Fibroblast of lung (primary cell): ENCODE measurements at regions not wholly inside any gene's neighbourhood (a gene's known extent, or its start where the extent isn't known, plus 50 kb on each side); places are given as distances from the start of the nearest gene placed in this dataset.

Experiments used
- DNase-seq, 2 donors: peaks; one replicate each; pipeline versions ENCODE4 v3.0.0 to v3.0.0-alpha.2; 2010; ENCODE audit warnings: low read depth in 2 of 2
- H2AFZ ChIP-seq: 2 replicates; pipeline ENCODE4 v1.5.1; 2012; ENCODE audit warnings: low read length, control low read depth, inconsistent platforms
- H3K27ac ChIP-seq: 2 replicates; pipeline ENCODE4 v1.5.1; 2011; ENCODE audit warnings: low read length, control low read depth; ENCODE audit not compliant: insufficient read depth
- H3K27me3 ChIP-seq: 2 replicates; pipeline ENCODE4 v1.5.1; 2011; ENCODE audit warnings: mild to moderate bottlenecking, low read length; ENCODE audit not compliant: control insufficient read depth, insufficient read depth
- H3K36me3 ChIP-seq: 2 replicates; pipeline ENCODE4 v1.5.1; 2011; ENCODE audit warnings: low read length; ENCODE audit not compliant: control insufficient read depth, insufficient read depth
- H3K4me1 ChIP-seq: 2 replicates; pipeline ENCODE4 v1.5.1; 2011; ENCODE audit warnings: low read length; ENCODE audit not compliant: control insufficient read depth, insufficient read depth; ENCODE audit errors: extremely low read depth
- H3K4me2 ChIP-seq: 2 replicates; pipeline ENCODE4 v1.5.1; 2011; ENCODE audit warnings: low read length, control low read depth; ENCODE audit not compliant: insufficient read depth; ENCODE audit errors: extremely low read depth
- H3K4me3 ChIP-seq, 4 experiments: fragments of 200-600 bp in 1 of 4; sonication (generic) in 1 of 4; replicated peaks in 1 of 4; 2 replicates each; pipeline ENCODE4 v1.5.1; 2011 to 2016; ENCODE audit warnings: low read length in 4 of 4, low read depth in 3 of 4, mild to moderate bottlenecking in 3 of 4, control low read depth in 2 of 4, inconsistent platforms in 1 of 4, mixed read lengths in 1 of 4; ENCODE audit not compliant: insufficient read depth in 1 of 4; ENCODE audit errors: control extremely low read depth in 1 of 4
- H3K79me2 ChIP-seq: 2 replicates; pipeline ENCODE4 v1.5.1; 2012; ENCODE audit warnings: mild to moderate bottlenecking, low read length, inconsistent platforms; ENCODE audit not compliant: control insufficient read depth, insufficient read depth
- H3K9ac ChIP-seq: 2 replicates; pipeline ENCODE4 v1.5.1; 2011; ENCODE audit warnings: mild to moderate bottlenecking, low read length, control low read depth; ENCODE audit not compliant: insufficient read depth
- H3K9me3 ChIP-seq: 2 replicates; pipeline ENCODE4 v1.5.1; 2012; ENCODE audit warnings: low read depth, low read length; ENCODE audit not compliant: control insufficient read depth, insufficient read depth
- H4K20me1 ChIP-seq: 2 replicates; pipeline ENCODE4 v1.5.1; 2011; ENCODE audit warnings: low read length; ENCODE audit not compliant: control insufficient read depth, insufficient read depth; ENCODE audit errors: extremely low read depth
- CTCF ChIP-seq, 2 donors: IDR thresholded peaks in 1 of 2; conservative IDR thresholded peaks in 1 of 2; 1 replicate in 1 of 2; 2 replicates in 1 of 2; pipeline ENCODE4 v1.5.1; 2011 to 2012; ENCODE audit warnings: low read length in 2 of 2, control low read depth in 1 of 2, inconsistent platforms in 1 of 2, low read depth in 1 of 2, mild to moderate bottlenecking in 1 of 2
- EZH2 ChIP-seq: IDR thresholded peaks from 2 replicates; pipeline ENCODE4 v1.5.1; 2012; ENCODE audit warnings: low read length, control low read depth, mild to moderate bottlenecking; ENCODE audit errors: missing control alignments

DNA sequence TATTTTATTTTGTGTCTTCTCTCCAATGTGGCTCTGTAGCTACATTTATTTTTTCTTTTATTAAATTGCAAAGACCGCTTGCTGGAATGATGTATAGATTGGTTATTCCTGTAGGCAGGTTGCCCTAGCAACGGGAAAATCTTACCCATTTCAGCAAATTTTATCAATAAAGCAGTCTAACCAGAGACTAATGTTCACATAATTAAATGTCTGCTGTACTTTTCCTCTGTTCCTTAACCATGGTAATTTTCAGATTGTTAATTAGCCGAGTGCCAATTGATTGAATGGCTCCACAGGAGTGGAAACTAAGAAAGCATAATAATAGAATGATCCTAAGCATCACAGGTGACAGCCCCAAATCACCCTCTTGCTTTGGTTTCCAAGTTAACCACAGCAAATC, 134.8 kb downstream of the BASP1 start:
- DNase-seq = no peak
- TF ChIP-seq EZH2 (no peak), CTCF (conservative IDR thresholded peaks at IDR 0.05 in 1 of 2, IDR thresholded peaks at IDR 0.05 in 1 of 2; ENCODE audit: low read depth in 1 of 2, low read length in 2 of 2) (no peak)
- Histone ChIP-seq H3K27ac (no peak overlapping the region), H3K4me1 (no peaks in the 10 kb centered on the region), H3K4me2 (no peak overlapping the region), H3K36me3 (no peaks in the 10 kb centered on the region), H3K27me3 (no peaks in the 10 kb centered on the region), H2AFZ (no peak overlapping the region), H4K20me1 (no peaks in the 10 kb centered on the region), H3K79me2 (no peaks in the 10 kb centered on the region), H3K4me3 (no peak overlapping the region), H3K9ac (no peak overlapping the region), H3K9me3 (no peaks in the 10 kb centered on the region)

- Histone ChIP-seq H3K27ac (no peak overlapping the region), H3K4me2 (no peak overlapping the region)
Observed at GRCh38 chr5:17354265-17354664, 136.8 kb downstream of the BASP1 start.

DNA sequence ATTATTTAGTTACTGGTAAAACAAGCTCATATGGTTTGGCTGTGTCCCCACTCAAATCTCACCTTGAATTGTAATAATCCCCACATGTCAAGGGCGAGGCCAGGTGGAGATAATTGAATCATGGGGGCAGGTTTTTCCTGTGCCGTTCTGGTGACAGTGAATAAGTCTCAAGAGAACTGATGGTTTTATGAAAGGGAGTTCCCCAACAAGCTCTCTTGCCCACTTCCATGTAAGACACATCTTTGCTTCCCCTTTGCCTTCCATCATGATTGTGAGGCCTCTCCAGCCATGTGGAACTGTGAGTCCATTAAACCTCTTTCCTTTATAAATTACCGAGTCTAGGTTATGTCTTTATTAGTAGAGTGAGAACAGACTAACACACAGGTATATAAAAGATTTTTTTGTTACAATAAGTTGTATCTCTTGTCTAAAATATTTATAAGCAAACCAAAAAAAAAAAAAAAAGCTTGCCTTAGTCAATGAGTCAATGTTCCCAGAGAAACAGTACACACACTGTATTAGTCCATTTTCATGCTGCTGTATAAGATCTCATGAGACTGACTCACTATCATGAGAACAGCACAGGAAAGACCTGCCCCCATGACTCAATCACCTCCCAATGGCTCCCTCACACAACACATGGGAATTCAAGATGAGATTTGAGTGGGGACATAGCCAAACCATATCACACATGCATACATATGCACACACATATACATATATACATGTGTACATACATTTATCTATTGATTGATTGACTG, 138.3 kb downstream of the BASP1 start:
- no peak overlapping the region for H3K4me3 ChIP-seq
- no peaks in the 10 kb centered on the region for H3K36me3 ChIP-seq
- peak; percentile 77 to 82 for DNase-seq
- H3K4me1 ChIP-seq = no peaks in the 10 kb centered on the region
- H3K79me2 ChIP-seq = no peaks in the 10 kb centered on the region
- no peak for TF ChIP-seq EZH2
- TF ChIP-seq CTCF (conservative IDR thresholded peaks at IDR 0.05 in 1 of 2, IDR thresholded peaks at IDR 0.05 in 1 of 2; ENCODE audit: low read depth in 1 of 2, low read length in 2 of 2) = no peak
- H3K27ac ChIP-seq = no peak overlapping the region
- no peak overlapping the region for H3K9ac ChIP-seq
- H2AFZ ChIP-seq = no peak overlapping the region
- no peaks in the 10 kb centered on the region for H4K20me1 ChIP-seq
- no peaks in the 10 kb centered on the region for H3K27me3 ChIP-seq
- H3K4me2 ChIP-seq = no peak overlapping the region
- no peaks in the 10 kb centered on the region for H3K9me3 ChIP-seq

More at GRCh38 chr5:17354265-17354664, 136.8 kb downstream of the BASP1 start:
- Histone ChIP-seq H3K9ac (no peak overlapping the region), H3K36me3 (no peaks in the 10 kb centered on the region), H2AFZ (no peak overlapping the region), H4K20me1 (no peaks in the 10 kb centered on the region), H3K4me3 (no peak overlapping the region), H3K79me2 (no peaks in the 10 kb centered on the region), H3K4me1 (no peaks in the 10 kb centered on the region), H3K9me3 (no peaks in the 10 kb centered on the region), H3K27me3 (no peaks in the 10 kb centered on the region)
- TF ChIP-seq CTCF (conservative IDR thresholded peaks at IDR 0.05 in 1 of 2, IDR thresholded peaks at IDR 0.05 in 1 of 2; ENCODE audit: low read depth in 1 of 2, low read length in 2 of 2) (no peak), EZH2 (no peak)
- no peak for DNase-seq
